ENCODE measurements at regions not wholly inside any gene's neighbourhood (a gene's known extent, or its start where the extent isn't known, plus 50 kb on each side); places are given as distances from the start of the nearest gene placed in this dataset.
"Not testable (repeated sequence)": the region's sequence is repeated elsewhere in the genome, so short reads cannot be mapped to it uniquely, and the experiment has no call there.

GRCh38 chr18:14458009-14458945, 85.1 kb downstream of the POTEC start:
- TF ChIP-seq CTCF (IDR thresholded peaks at IDR 0.05) = peak in 6 of 7 experiments; percentile 55 to 79 (median 64)
- TF ChIP-seq POLR2A (IDR thresholded peaks at IDR 0.05) = not testable (repeated sequence)
